NCI-H146 treated with DMSO at 0.1 percent for 48 hours (cell line): ENCODE measurements at regions not wholly inside any gene's neighbourhood (a gene's known extent, or its start where the extent isn't known, plus 50 kb on each side); places are given as distances from the start of the nearest gene placed in this dataset.
"Not testable (repeated sequence)": the region's sequence is repeated elsewhere in the genome, so short reads cannot be mapped to it uniquely, and the experiment has no call there.

Source experiments
- DNase-seq: peaks from one replicate; lab custom pipeline; 2025; ENCODE audit not compliant: unreplicated experiment; lab: John Stamatoyannopoulos, UW

- not testable (repeated sequence) for DNase-seq
These were observed 94.3 kb downstream of the KCNJ12 start for GRCh38 chr17:21470422-21470821.

DNA sequence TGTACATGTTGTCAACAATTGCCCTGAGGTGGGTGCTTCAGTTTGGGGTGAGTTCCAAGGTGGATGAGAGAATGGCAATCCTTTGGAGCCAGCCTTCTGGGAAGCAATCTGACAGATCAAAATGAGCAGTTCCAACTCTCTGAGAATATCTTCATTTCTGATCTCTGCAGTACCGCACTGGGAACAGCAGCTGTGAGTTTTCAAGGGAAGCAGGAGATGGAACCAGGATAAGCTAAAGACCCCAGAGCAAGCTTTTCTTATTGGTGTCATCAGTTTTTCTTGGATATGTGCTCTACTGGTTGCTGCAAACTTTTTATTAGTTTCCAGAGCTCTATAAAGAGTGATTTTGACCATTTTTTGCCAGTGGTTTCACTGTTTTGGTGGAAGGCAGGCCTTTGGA lies 94.7 kb downstream of the KCNJ12 start:
- DNase-seq: no peak

GRCh38 chr17:21474815-21475214 lies 98.7 kb downstream of the KCNJ12 start:
- no peak for DNase-seq

- DNase-seq: no peak
These were observed 99.4 kb downstream of the KCNJ12 start for GRCh38 chr17:21475571-21475970.

GRCh38 chr17:21476867-21477266 lies 100.7 kb downstream of the KCNJ12 start:
- DNase-seq: no peak

GRCh38 chr17:21482189-21482865 lies 106.2 kb downstream of the KCNJ12 start:
- no peak for DNase-seq

GRCh38 chr17:21488043-21488442 lies 111.9 kb downstream of the KCNJ12 start:
- DNase-seq: not testable (repeated sequence)

DNA sequence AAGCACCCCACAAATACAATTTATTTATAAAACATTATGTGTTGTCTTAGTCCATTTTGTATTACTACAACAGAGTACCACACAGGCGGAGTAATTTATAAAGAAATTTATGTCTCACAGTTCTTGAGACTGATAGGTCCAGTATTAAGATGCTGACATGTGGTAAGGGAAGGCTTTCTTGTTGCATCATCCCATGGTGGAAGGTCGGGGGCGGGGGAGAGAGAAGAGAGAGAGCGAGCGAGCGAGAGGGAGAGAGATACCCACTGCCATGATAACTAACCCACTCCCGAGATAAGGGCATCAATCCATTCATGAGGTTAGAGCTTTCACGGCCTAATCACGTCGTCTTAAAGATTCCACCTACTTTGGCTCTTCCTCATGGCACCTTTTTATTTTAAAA lies 117.8 kb downstream of the KCNJ12 start:
- DNase-seq: no peak

DNA sequence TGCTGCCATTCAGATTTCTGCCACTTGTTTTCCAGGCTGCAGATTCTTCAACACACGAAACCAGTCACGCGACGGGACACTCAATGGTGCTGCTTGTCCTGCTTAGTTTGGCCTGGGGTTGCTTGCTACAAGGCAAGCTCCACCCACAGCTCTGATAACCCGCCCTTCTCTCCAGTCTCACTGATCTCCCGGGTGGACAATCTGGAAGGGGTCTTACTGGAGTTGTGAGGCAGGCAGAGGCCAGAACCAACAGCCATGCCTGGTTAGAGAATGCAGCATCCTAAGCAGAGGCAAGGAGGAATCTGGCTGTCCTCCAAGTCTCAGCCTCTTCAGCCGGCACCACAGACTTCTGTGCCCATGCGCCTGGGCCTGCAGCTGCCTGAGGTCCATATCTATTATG lies 119.1 kb downstream of the KCNJ12 start:
- DNase-seq: no peak

DNA sequence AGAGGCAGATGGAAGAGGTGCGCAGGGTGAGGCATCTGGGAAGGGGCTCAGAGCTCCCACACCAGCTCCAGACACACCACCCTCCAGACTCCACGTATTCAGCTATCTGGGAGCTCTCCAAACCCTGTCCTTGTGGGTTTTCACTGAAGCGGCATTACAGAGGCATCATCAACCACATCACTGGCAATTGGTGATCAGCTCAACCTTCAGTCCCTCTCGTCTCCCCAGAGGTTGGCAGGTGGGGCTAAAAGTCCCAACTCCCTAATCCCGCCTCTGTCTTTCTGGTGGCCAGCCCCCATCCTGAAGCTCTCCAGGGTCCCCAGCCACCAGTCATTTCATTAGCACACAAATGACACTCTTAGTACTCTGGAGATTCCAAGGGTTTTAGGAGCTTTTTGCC lies 123.9 kb downstream of the KCNJ12 start:
- DNase-seq: no peak

DNA sequence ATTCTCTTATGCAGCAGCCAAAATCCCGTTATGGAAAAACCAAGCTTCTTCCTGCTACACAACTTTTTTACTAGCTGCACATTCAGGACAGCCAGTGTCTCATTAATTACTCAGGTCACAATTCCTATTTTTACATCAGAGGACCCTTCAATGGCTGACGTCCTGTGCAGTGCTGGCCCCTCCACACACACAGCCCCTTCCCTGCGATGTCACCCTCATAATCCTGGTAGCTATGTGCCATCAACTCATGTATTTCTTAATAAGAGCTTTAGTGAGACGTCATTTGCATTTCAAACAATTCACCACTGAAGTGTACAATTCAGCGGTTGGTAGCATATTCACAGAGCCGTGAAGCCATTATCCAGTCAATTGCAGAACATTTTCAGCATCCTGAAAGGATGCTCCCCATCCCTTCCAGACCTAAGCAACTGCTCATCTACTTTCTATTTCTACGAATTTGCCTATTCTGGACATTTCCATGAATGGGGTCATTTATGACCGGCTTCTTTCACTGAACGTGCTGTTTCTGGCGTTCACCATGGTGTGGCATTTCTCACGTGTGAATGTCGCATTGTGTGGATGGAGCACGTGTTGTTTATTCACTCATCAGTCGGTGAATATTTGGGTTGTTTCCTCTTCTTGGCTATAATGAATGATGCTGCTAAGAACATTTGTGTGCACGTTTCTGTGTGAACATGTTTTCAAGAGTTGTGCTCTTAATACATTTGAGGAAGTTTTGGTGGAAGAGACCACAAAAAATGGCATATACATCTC lies 126.0 kb downstream of the KCNJ12 start:
- not testable (repeated sequence) for DNase-seq

DNA sequence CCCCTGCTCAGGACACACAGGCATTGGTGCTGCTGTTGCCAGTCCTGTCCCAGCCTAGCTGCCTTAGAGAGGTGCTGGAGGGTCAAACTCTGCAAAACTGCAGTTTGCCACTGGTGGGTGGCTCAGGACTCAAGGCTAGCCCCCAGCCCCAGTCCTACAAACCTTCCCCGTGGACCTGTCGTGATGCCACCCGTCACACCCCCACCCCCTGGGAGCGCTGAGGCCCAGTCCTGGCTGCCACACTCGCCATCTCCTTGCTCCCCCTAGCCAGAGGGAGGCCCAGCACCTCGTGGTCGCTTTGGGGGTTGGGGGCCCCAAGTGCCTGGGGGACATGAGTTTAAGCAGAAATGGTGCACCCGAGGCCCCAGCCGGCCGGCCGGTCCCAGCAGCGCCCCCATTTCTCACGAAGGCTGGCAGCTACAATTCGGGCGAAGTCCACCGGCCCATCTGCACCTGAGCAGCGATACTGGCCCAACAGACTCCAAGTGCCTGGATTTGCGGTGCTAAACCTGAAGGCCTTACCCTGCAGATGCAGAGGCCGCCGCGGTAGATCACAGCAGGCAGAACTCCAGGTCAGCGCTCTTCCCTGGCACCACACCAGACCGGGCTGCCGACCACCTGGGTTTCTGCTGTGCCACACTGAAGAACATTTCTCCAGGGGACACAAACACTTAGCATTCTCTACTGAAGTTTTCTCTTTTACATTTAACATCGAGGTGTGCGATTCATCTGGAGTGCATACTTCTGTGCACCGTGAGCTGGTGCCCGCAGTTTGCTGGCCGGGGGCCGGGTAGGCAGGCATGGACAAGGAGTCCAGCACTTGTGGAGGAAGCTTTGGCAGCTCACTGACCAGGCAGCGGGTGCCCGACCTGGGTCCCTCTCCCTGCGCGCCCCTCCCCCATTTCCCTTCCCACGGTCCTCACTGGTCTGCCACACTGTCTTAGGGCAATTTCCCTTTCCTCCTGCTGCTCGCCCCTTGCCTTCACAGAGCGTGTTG lies 130.0 kb downstream of the KCNJ12 start:
- no peak for DNase-seq

DNA sequence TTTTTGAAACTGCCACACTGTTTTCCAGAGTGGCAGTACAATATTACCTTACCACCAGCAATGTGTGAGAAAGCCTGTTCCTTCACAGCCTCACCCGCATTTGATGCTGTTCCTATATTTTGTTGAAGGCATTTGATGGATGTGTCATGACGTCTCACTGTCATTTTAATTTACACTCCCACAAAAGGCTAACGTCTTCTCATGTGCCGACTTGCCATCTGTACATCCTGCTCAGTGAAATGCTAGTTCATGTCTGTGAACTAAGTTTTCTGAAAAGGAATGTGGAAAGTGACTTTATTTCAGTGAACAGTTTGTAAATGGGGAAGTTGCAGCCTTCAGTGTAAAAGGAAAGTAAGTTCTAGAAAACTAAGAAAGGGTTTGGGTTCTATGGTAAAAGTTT lies 131.6 kb downstream of the KCNJ12 start:
- DNase-seq: not testable (repeated sequence)

DNA sequence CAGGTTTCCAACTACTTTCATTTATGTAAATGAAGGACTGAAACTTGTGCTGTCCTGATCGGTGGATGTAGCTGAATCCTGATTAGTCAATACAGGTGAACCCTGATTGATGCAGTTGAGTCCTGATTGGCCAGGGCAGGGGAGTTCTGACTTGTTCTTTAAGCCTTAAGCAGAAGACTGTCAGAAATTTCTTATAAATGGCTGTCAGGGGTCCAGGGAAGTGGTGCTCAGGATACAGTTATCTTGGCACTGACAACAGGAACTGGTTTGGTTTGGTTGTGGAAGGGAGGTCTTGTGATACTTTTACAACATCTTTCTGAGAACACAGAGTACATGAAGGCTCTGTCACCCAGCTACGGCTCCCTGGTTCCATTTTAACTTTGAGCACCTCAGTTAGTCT lies 132.1 kb downstream of the KCNJ12 start:
- no peak for DNase-seq

DNA sequence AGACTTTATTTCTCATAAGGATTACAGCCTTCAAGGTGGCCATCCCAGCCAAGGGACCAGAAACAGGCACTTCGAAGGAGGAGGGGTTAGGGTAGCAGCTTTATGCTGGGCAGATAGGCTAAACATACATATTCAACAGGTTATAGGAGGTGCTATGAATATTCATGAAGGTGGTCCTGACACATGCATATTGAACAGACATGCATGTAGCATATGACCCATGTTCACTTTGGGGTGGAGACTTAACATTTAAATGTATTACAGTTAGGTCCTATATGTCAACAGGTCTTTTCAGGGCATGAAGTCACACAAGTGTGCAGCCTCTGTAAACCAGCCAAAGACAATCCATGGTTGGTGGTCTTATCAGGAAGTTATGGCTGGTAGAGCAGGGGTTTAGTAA lies 133.2 kb downstream of the KCNJ12 start:
- not testable (repeated sequence) for DNase-seq

- no peak for DNase-seq
These were observed 134.7 kb downstream of the KCNJ12 start for GRCh38 chr17:21510686-21511362.

- peak; percentile 40 for DNase-seq
These were observed 135.4 kb downstream of the KCNJ12 start for GRCh38 chr17:21511363-21512195.

DNA sequence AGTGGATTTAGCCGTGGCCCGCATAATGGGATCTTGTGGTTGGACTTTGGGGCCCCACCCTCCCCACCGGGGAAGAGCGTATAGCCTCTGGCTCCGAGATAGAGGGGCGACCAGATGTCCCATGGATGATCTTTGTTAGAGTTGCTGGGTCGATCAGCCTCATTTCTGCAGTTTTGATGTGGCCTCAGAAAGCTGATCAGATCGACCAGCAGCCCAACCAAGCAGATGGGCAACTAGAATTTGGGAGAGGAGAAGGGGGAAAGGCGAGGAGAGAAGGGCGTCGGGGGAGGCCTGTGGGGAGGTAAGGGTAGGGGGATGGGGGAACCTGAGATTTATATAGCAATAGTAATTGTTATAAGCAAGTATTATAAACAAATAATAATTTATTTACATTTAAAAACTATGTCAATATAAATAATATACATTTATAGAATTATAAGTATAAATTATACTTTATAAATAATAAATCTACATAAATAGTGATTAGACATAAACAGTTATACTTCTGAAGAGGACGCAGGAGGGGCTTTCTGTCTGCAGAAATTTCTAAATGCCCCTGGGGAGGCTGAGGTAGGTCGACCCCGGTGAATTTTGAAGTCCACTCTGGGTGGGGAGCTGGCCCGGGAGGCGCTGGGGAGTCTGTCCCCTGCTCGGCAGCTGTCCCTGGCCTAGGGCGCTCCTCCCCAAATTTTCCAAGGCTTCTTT lies 136.3 kb downstream of the KCNJ12 start:
- DNase-seq: no peak

GRCh38 chr17:21513012-21513570 lies 136.9 kb downstream of the KCNJ12 start:
- peak; percentile 4 for DNase-seq
